HepG2 (cell line): ENCODE measurements at regions not wholly inside any gene's neighbourhood (a gene's known extent, or its start where the extent isn't known, plus 50 kb on each side); places are given as distances from the start of the nearest gene placed in this dataset.

Experiments used
- ATM ChIP-seq: fragments of 450-650 bp; IDR thresholded peaks from 2 replicates; pipeline ENCODE4 v1.7.1; 2017; ENCODE audit warnings: mild to moderate bottlenecking, borderline replicate concordance
- GABPA ChIP-seq, 2 experiments: IDR thresholded peaks; 2 replicates each; pipeline ENCODE4 v1.6.1; 2011 to 2016; ENCODE audit warnings: low read depth in 2 of 2, low read length in 1 of 2, missing biosample characterization in 1 of 2, missing genetic modification characterization in 1 of 2
- HMG20B ChIP-seq: conservative IDR thresholded peaks from 2 replicates; pipeline ENCODE4 v1.6.1; 2016; ENCODE audit warnings: missing genetic modification reagents, missing compliant biosample characterization
- ZFP62 ChIP-seq: sonication (generic); formaldehyde crosslinking; IDR thresholded peaks from 2 replicates; pipeline ENCODE4 v1.4.0; 2020; ENCODE audit warnings: missing genetic modification reagents
- ZNF646 ChIP-seq: sonication (generic); formaldehyde crosslinking; IDR thresholded peaks from 2 replicates; pipeline ENCODE4 v1.9.0; 2021; ENCODE audit warnings: mild to moderate bottlenecking, missing genetic modification reagents
- ZUFSP ChIP-seq: sonication (generic); formaldehyde crosslinking; IDR thresholded peaks from 2 replicates; pipeline ENCODE4 v1.9.0; 2021; ENCODE audit warnings: missing genetic modification reagents, mild to moderate bottlenecking, borderline replicate concordance

DNA sequence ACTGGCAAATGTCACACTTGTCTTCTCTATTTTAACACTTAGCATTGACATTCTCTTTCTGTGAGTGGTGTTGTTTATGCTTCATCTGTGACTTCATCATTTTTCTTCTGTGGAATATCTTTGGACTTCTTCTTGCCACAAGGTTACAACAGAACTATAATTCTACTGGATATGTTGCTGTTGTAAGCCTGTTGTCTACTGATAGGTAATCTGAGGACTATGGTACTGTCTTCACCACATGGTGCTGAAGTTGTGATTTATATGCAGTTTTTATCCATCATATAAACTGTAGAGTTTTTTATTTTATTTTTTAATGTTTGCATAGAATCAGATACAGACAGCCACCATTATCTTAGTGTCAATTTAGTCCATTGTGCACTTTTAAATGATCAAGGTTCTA, 622.2 kb upstream of the CNTN5 start (continued):
- TF ChIP-seq ZNF646 (CRISPR knock-in tag) (no peak), ZFP62 (CRISPR knock-in tag) (no peak), GABPA (IDR thresholded peaks at IDR 0.05; ENCODE audit: low read depth, low read length) (no peak), GABPA (CRISPR knock-in tag; IDR thresholded peaks at IDR 0.05; ENCODE audit: low read depth) (no peak), ZUFSP (no peak), HMG20B (CRISPR knock-in tag) (no peak), ATM (no peak)
